Dendritic cell treated with granulocyte-macrophage colony-stimulating factor and Interleukin-4, amounts not matched to agents 40 ng/mL and 50 ng/mL, for 4 days (primary cell): ENCODE measurements at regions not wholly inside any gene's neighbourhood (a gene's known extent, or its start where the extent isn't known, plus 50 kb on each side); places are given as distances from the start of the nearest gene placed in this dataset.

Experiments used
- H3K27ac Mint-ChIP-seq: one replicate; pipeline ENCODE4 v1.8.0; 2022; ENCODE audit warnings: mild to moderate bottlenecking, mixed read lengths
- H3K27me3 Mint-ChIP-seq: one replicate; pipeline ENCODE4 v1.8.0; 2022; ENCODE audit warnings: mild to moderate bottlenecking, mixed read lengths
- H3K36me3 Mint-ChIP-seq: one replicate; pipeline ENCODE4 v1.8.0; 2022; ENCODE audit warnings: low read depth, mixed read lengths
- H3K4me1 Mint-ChIP-seq: one replicate; pipeline ENCODE4 v1.8.0; 2022; ENCODE audit warnings: low read depth, mixed read lengths
- H3K4me3 Mint-ChIP-seq: one replicate; pipeline ENCODE4 v1.8.0; 2022; ENCODE audit warnings: mild to moderate bottlenecking, moderate library complexity, mixed read lengths
- H3K9me3 Mint-ChIP-seq: one replicate; pipeline ENCODE4 v1.8.0; 2022; ENCODE audit warnings: mixed read lengths
- intact Hi-C: fragments of 100-400 bp; cut with micrococcal nuclease; formaldehyde crosslinking; loops from one replicate; pipeline ENCODE4 v1.15.0; 2022

GRCh38 chr19:56721714-56722113 lies 50.2 kb upstream of the ZNF835 start:
- Mint-ChIP-seq H3K9me3 (peaks cover 51% of the 10 kb centered on the region), H3K27ac (no peak overlapping the region), H3K27me3 (no peaks in the 10 kb centered on the region), H3K36me3 (no peaks in the 10 kb centered on the region), H3K4me1 (no peaks in the 10 kb centered on the region), H3K4me3 (no peak overlapping the region)
- intact Hi-C loops = no loop called here
